ENCODE measurements at regions not wholly inside any gene's neighbourhood (a gene's known extent, or its start where the extent isn't known, plus 50 kb on each side); places are given as distances from the start of the nearest gene placed in this dataset.

- no peak for DNase-seq
- Mint-ChIP-seq H3K36me3 (ENCODE audit: insufficient read depth, unreplicated experiment) (no peaks in the 10 kb centered on the region), H3K4me3 (ENCODE audit: unreplicated experiment) (no peak overlapping the region), H3K9me3 (ENCODE audit: unreplicated experiment) (no peaks in the 10 kb centered on the region), H3K27ac (ENCODE audit: unreplicated experiment) (no peak overlapping the region), H3K4me1 (ENCODE audit: low read depth, unreplicated experiment) (no peaks in the 10 kb centered on the region), H3K27me3 (ENCODE audit: insufficient read depth, unreplicated experiment) (no peaks in the 10 kb centered on the region)
- ChIA-PET CTCF (no interaction called here), POLR2A (no interaction called here)
- no peak for TF ChIP-seq CTCF (IDR thresholded peaks at IDR 0.05; ENCODE audit: insufficient read depth in 1 of 2, low read depth in 1 of 2, low read length in 1 of 2, severe bottlenecking in 1 of 2, unreplicated experiment in 1 of 2)
- Histone ChIP-seq H3K4me1 (no peaks in the 10 kb centered on the region), H3K27me3 (replicated peaks; ENCODE audit: control insufficient read depth, insufficient read depth, low read length) (no peaks in the 10 kb centered on the region), H3K36me3 (ENCODE audit: control insufficient read depth, insufficient read depth, low read length) (no peaks in the 10 kb centered on the region), H3K4me3 (ENCODE audit: low read depth, low read length) (no peak overlapping the region), H3K9me3 (no peaks in the 10 kb centered on the region)
- BruUV-seq (replicated peaks): no TSS peak
- intact Hi-C loops (cut with micrococcal nuclease; ENCODE audit: unreplicated experiment): no loop called here
Measured at GRCh38 chr7:17178545-17178944, 119.9 kb upstream of the AHR start.

GRCh38 chr7:17181482-17181881 is 117.0 kb upstream of the AHR start:
- Histone ChIP-seq H3K9me3 (no peaks in the 10 kb centered on the region), H3K36me3 (ENCODE audit: control insufficient read depth, insufficient read depth, low read length) (no peaks in the 10 kb centered on the region), H3K4me3 (ENCODE audit: low read depth, low read length) (no peak overlapping the region), H3K27me3 (replicated peaks; ENCODE audit: control insufficient read depth, insufficient read depth, low read length) (no peaks in the 10 kb centered on the region), H3K4me1 (no peaks in the 10 kb centered on the region)
- DNase-seq: no peak
- Mint-ChIP-seq H3K4me1 (ENCODE audit: low read depth, unreplicated experiment) (peaks cover 6% of the 10 kb centered on the region), H3K27me3 (ENCODE audit: insufficient read depth, unreplicated experiment) (no peaks in the 10 kb centered on the region), H3K27ac (ENCODE audit: unreplicated experiment) (no peak overlapping the region), H3K4me3 (ENCODE audit: unreplicated experiment) (no peak overlapping the region), H3K9me3 (ENCODE audit: unreplicated experiment) (no peaks in the 10 kb centered on the region), H3K36me3 (ENCODE audit: insufficient read depth, unreplicated experiment) (no peaks in the 10 kb centered on the region)
- no TSS peak for BruUV-seq (replicated peaks)
- POLR2A ChIA-PET: no interaction called here
- intact Hi-C loops (cut with micrococcal nuclease; ENCODE audit: unreplicated experiment): no loop called here
- no peak for TF ChIP-seq CTCF (IDR thresholded peaks at IDR 0.05; ENCODE audit: insufficient read depth in 1 of 2, low read depth in 1 of 2, low read length in 1 of 2, severe bottlenecking in 1 of 2, unreplicated experiment in 1 of 2)
- CTCF ChIA-PET: no interaction called here

- Mint-ChIP-seq H3K36me3 (ENCODE audit: insufficient read depth, unreplicated experiment) (no peaks in the 10 kb centered on the region), H3K27ac (ENCODE audit: unreplicated experiment) (no peak overlapping the region), H3K4me3 (ENCODE audit: unreplicated experiment) (no peak overlapping the region), H3K4me1 (ENCODE audit: low read depth, unreplicated experiment) (peaks cover 6% of the 10 kb centered on the region), H3K9me3 (ENCODE audit: unreplicated experiment) (no peaks in the 10 kb centered on the region), H3K27me3 (ENCODE audit: insufficient read depth, unreplicated experiment) (no peaks in the 10 kb centered on the region)
- POLR2A ChIA-PET: no interaction called here
- Histone ChIP-seq H3K36me3 (ENCODE audit: control insufficient read depth, insufficient read depth, low read length) (no peaks in the 10 kb centered on the region), H3K9me3 (no peaks in the 10 kb centered on the region), H3K27me3 (replicated peaks; ENCODE audit: control insufficient read depth, insufficient read depth, low read length) (no peaks in the 10 kb centered on the region), H3K4me1 (no peaks in the 10 kb centered on the region), H3K4me3 (ENCODE audit: low read depth, low read length) (no peak overlapping the region)
- TF ChIP-seq CTCF (IDR thresholded peaks at IDR 0.05; ENCODE audit: insufficient read depth in 1 of 2, low read depth in 1 of 2, low read length in 1 of 2, severe bottlenecking in 1 of 2, unreplicated experiment in 1 of 2): no peak
- intact Hi-C loops (cut with micrococcal nuclease; ENCODE audit: unreplicated experiment): no loop called here
- BruUV-seq (replicated peaks): no TSS peak
- CTCF ChIA-PET: interaction anchor here (0.7 kb wide), 2 partner anchors 83 to 178 kb away, joined by 3 to 7 read pairs; no protein-coding TSS in a partner anchor
- DNase-seq: no peak
Measured at GRCh38 chr7:17183630-17184328, 114.7 kb upstream of the AHR start.
